NCI-H2171 (cell line): ENCODE measurements at regions not wholly inside any gene's neighbourhood (a gene's known extent, or its start where the extent isn't known, plus 50 kb on each side); places are given as distances from the start of the nearest gene placed in this dataset.

ENCODE experiments used
- DNase-seq: peaks from one replicate; lab custom pipeline; 2025; lab: John Stamatoyannopoulos, UW

DNA sequence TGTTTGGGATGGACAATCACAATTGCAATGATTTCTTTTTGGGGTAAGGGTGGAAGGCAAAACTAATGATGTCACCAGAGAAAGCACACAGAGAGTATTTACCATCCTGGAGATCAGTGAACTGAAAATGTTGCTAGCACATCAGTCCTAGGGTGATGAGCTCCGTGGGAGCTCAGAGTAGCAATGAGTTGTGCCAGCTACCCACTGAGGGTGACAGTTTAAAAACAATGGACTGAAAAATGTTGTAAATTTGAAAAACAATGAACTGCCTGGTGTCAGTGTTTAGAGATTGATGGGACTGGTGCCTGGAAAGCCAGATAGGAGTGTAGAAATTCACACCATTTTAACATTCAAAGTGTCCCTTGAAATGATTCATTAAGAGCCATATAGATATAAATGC lies 198.5 kb downstream of the ATP23 start:
- no peak for DNase-seq

DNA sequence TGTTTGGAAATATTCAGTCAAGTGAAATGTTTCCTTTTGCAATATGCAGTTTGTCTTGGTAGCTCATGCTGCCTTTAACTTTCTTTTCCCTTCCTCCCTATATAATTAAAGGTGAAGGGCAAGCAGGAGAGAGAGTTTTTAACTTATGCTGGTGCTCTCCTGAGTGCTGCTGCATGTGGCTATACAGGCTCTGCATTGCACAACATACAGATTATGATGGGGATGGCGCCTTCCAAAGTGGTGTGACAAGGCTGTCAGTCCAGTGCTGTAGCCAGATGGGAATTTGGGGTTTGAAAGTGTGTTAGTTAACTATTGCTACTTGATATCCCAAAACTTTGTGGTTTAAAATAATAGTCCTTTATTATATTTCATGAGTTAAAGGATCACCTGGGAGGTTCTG lies 199.0 kb downstream of the ATP23 start:
- no peak for DNase-seq

DNA sequence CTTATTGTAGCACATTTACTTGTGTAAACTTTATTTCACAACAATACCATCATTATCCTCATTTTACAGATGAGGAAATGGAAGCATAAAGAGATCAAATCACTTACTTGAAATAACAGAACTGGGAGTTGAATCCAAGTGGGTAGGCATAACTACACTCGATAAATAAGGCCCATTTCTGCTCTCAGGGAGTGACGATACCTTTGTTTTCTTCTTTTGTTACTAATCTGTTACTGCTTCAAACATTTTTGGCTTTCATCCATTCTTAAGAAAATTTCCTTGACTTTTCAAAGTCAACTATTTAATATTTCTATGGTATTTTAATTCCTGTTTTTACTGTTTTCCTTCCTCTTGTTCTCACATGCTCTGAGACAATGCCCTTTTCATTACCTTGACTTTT lies 201.6 kb downstream of the ATP23 start:
- DNase-seq: no peak

DNA sequence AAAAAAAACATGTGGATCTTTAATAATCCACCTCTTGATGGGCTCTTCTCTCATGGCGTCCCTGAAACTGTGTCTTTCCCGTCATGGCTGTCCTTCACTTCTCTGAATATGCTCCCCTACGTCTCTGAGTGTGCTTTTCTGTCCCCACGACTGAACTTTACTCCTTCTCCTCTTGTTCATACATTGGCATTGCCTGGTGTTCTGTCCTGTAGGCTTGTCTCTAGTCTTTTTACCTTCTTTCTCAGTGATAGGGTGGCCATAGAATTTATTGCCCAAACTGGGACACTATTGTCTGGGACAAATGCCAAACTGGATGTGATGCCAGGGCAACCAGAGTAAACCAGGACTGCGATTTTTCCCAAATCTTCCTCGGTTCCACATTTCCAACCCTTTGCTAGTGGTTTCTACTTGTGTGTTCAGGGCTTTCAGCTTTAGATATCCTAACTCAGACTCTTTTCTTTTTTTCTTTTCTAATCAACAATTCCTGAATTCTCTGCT lies 202.2 kb downstream of the ATP23 start:
- DNase-seq: no peak

DNA sequence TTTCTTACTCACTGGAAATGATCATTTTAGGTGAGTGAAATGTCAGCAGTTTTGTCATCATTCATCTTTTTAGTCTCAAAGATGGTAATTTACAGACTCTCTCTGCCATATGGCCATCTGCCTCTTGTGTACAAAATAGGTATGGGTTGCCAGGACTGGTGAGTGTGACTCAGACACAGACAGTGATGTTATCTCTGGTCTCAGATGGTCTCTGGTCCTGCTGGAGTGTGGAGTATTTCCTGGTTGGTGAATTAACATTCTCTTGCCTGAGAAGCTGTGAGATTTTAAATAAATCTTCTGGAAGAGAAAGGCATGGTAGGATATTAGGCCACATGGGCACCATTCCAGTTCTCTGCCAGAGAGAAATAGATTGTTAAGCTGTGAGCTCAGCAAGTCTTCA lies 207.0 kb downstream of the ATP23 start:
- peak; percentile 81 for DNase-seq

DNA sequence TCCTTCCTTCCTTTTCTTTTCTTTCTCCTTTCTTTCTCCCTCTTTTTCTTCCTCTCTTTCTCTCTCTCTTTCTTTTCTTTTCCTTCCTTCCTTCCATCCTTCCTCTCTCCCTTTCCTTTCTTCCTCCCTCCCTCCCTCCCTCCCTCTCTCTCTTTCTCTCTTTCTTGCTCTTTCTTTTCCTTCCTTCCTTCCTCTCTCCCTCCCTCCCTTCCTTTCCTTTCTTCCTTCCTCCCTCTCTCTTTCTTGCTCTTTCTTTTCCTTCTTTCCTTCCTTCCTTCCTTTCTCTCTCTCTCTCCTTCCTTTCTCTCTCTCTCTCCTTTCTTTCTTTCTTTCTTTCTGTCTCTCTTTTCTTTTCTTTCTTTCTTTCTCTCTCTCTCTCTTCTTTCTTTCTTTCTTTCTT lies 207.6 kb downstream of the ATP23 start:
- no peak for DNase-seq

DNA sequence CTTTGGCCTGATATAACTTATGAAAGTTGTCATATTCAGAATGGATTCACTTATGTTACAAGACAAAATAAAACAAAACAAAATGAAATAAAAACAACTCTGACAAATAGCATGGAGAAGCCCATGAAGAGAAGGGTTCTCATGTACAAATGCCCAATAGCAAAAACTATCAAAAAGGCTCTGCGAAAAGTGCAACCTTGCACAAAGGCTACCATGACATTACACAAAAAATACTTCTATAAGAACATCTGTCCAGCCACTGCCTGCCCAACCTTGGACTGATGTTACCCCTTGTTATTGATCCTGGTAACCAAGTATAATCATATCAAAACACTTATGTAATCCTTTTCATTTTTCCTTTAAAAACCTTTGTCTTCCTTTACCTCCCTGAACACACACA lies 213.0 kb downstream of the ATP23 start:
- DNase-seq: no peak

DNA sequence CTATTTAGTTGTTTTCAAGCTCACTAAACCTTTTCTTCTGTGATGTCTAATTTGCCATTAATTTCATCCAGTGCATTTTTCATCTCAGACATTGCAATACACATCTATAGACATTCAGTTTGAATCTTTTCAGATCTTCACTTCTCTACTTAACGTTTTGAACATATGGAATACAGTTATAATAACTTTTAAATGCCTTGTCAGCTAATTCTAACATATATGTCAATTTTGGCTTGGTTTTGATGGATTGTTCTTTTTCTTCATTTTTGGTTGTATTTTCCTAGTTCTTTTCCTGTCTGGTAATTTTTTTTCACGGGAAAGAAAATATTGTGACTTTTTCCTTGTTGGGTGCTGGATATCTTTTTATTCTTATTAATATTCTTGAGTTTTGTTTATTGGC lies 215.3 kb downstream of the ATP23 start:
- DNase-seq: no peak

DNA sequence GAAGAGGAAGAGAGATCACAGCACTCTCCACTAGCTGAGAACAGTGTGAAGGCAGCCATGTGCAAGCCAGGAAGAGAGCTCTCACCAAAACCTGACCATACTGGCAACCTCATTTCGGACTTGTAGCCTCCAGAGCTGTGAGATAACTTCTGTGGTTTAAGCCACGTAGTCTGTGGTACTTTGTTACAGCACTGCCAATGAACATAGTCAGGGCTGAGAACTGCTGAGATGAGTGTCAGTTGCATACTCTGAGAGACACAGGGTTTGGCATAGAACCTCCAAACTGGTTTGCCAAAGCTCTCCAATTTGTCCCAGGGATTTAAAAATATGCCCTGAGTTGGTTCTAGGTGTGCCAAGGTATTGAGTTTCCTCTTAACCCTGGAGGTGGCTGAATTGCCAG lies 218.6 kb downstream of the ATP23 start:
- DNase-seq: no peak

DNA sequence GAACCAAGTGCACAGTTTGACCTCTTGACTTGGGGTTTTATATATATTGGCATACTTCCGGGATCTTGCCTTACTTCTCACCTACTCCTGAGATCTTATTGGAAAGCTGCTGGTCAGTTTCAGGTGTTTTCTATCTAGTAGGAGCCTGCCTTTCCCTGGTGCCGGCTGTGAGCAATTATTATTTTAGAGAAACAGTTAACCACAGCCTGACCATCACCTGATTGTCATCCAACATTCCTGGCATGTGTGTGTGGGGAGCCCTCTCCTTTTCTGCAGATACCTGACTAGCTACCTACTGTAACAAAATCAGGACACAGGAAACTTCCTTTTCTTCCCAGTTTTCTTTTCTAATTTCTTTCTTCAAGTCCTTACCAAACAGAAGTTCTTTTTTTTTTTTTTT lies 220.4 kb downstream of the ATP23 start:
- DNase-seq: no peak

DNA sequence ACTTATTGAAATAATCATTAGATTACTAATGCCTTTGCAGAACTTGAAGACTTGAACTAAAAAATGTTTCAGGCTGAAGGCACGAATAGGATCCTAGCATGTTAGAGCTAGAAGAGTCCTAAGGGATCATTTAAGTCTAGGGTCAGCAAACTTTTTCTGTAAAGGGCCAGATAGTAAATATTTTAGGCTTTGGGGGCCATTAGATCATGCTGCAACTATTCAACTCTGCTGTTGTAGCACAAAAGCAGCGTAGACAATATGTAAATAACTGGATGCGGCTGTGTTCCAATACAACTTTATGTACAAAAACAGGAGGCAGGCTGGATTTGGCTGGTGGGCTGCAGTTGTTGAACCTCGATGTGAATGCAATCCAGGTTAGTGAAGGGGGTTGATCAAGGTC lies 221.7 kb downstream of the ATP23 start:
- DNase-seq: no peak

DNA sequence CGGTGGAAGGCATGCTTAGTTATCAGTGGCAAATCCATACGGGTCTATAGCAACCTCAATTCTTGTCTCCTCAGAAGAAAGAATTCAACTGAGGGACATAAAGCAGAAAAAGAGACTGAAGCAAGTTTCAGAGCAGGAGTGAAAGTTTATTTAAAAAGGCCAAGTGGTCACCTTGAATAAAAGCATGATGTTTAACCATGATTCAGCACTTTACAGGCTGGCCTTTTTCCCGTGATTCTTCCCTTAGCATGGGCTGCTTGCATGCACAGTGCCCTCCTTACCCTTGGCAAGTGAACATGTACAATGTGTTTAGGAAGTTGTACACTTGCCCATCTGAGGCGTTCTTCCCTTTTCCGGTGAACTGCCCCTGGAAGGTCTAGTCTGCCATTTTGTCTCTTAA lies 225.3 kb downstream of the ATP23 start:
- no peak for DNase-seq

DNA sequence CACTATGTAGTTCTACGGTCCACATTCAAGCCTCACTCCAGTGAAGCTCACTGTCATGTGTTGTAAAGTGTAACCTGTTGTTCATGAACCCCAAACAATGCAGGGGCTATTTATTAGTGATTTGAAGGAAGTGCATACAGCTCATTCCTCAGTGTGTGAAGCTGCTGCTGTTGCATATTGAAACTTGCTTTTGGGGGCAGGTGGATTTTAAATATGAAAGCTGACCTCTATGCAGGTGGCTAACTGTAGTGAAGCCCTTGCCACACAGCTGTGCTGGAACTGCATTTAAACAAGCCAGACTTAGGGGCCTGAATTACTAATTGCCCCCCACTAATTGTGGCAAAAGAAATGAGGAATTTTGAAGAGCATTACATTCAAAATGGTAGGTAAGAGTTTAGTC lies 226.3 kb downstream of the ATP23 start:
- DNase-seq: no peak

DNA sequence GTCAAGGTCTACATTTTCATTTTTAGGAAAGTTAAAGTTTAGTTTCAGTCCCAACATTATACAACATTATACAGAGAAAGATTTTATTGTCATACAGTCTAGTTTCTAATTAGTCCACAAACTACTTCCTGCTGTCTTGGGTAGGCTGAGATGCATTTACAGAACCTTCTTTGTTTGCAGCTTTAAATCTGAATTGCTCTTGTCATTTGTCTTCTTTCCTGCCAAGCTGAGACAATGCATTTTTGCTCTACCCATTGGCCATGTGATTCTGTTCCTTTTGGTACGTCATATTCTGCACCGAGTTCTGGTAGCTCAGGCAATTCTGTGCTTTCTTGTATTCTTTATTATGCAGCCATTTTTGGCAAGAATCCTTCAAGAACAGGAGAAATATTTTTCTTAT lies 228.5 kb downstream of the ATP23 start:
- no peak for DNase-seq

DNA sequence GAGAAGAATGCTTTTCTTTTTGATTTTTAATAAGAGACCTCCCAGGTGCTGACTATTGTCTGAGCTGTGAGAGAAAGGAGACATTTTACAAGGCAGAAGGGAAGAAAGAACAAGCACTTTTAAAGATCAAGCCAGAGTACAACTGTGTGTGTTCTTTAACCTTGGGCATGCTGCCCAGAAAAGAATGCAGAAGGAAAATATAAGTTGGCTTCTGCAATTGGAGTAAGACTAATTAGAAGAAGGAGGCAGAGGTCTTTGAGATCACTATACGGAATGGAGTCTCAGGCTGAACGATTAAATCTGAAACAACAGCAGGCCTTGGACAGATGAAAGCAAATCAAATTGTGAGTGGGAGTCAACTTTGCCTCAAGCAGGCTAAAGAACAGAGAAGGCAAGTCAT lies 230.5 kb downstream of the ATP23 start:
- no peak for DNase-seq

DNA sequence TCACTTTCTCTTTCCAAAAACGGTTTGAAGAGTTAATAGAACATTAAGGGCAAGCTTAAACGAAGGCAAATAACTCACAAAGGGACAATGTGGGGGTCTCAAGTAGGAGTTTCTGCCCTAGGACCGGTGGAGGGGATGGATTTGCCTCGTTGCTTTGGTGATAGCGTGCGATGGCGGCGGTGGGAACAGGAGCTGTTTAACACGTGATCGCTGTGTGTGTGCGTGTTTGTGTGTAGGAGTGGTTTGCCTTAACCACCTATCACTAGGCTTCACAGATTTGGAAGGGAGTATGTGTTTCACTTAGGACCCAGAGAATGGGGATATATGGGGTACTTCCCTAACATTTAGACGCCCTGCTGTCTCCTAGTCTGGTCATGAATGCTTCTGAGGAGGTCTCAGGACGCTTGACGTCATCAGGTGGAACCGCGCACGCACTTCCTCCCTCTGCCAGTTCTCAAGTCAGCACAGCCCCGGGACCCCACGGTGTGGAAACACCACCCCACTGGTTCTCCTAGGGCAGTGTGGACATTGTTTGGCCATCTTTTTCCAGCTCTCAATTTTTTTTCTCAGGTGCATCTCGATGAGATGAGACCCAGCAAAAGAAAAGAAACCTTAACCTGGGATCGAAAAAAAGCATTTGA lies 231.2 kb downstream of the ATP23 start:
- DNase-seq: no peak

DNA sequence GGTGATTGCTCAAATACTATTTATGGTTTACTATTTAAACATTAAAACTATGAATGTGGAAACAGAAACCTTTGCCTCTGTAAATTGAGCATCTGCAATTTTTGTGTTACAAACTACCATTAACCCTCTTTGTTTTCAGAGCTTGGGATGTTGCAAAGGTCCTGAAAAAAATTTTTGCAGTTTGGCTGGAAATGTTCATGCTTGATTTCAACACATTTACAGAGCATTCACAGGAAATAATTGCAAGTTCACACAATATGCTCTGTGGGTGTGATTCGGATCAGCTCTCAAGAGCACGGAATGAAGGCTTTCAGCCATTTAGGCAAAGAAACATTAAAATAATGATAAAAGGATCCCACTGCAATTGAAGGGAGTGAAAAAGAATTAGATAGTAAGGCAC lies 232.9 kb downstream of the ATP23 start:
- DNase-seq: no peak

DNA sequence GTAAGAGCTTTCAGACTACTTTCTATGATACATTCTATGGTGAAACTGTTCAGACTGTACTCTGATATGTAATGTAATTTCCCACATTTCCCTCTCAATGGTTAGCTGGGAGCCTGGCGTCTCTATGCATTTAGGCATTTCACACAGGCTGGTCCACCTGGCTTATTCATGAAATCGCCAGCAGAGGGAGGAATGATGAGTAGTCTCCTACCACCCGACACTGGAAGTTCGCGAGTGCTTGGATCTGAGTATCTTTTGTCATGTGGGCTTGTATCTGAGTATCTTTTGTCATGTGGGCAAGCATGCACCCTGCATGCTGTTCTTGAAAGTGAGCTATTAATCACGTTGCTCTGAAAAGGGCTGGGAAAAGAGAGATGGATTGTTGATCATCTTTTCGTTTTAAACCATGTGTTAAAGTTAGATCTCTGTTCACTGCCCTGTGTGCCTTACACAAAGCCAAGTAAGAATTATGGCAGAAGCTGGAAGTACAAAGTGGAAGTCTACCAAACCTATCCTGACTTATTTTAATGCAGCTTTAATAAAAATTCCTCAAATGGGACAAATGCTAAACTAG lies 235.0 kb downstream of the ATP23 start:
- no peak for DNase-seq

DNA sequence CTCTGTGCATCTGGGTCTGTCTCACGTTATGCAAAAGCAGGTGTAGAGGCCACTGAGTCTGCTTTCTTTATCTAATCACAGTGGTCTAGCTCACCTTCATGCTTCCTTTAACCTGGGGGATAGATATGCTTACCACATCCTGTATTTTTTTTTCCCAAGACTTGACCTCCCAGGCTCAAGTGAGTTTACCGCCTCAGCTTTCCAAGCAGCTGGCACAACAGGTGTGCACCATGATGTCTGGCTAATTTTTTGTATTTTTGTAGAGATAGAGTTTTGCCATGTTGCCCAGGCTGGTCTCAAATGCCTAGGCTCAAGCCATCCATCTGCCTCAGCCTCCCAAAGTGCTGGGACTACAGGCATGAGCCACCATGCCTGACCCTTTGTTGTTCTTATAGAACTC lies 236.0 kb downstream of the ATP23 start:
- peak; percentile 61 for DNase-seq

DNA sequence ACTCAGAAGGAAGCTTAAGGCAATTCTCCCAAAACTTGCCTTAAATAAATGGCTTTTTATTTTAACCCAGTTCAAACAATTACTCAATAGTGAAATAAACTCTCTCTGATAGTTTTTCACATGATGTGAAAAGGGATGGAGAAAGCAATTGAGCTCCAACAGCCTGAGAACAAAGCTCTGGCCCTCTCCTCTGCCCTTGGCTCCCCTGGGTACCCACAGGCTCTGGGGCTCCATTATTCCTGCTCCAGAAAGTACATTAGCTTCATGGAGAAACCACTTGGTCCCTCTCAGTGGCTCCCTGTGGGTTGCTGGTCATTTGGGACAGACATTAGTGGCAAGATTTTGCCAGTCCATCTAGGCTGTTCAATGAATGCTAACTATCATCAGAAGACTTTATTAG lies 242.8 kb downstream of the ATP23 start:
- no peak for DNase-seq

DNA sequence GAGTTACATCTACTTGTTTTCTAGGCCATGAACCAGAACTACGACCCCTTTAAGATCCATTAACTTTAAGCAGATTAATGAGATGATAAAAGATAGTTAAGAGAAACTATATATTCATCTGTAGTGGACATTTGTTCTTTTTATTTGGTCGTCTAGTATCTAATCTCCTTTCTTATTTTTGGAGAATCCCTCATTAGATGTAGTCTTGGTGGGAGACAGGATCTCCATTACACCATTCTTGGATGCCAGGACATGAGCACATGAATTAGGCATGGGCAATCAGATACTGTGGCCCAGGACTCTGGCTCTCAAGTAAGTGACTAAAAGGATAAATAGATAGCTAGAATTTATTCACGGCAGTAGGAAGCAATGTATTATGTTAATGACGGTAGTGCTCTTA lies 245.0 kb downstream of the ATP23 start:
- DNase-seq: no peak

DNA sequence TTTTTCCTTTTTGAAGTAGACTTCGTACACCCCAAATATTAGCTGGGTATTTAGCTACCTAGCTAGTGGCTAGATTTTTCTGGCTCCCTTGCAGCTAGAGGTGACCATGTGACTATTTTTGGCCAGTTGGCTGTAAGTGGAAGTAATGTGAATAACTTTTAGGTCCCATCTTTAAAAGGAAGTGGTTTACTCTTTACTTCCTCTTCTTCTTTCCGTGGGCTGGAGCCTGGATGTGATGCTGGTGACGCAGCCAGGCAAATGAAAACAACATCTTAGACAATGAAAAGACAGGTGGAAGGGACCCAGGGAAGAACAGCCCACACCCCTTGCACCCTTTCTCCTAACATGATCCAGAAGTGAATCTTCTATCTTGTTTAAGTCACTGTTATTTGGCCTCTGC lies 245.5 kb downstream of the ATP23 start:
- DNase-seq: no peak

DNA sequence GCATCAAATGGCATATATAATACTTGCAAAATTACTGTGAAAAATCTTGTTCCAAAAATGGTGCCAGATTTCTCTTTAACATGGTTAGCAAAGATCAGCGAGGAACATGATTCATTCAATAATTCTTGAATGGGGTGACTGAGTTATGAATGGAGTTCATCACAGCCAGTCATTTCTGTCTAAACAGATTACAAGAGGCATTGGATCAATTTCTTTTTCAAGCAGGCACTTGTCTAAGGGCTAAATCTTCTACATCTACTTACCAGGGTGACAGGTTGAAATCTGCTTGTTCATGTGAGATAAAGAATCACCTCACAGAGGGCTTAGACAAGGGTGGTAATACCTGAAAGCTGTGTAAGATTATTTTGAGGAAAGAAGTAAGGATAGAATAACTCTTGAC lies 247.7 kb downstream of the ATP23 start:
- DNase-seq: no peak

DNA sequence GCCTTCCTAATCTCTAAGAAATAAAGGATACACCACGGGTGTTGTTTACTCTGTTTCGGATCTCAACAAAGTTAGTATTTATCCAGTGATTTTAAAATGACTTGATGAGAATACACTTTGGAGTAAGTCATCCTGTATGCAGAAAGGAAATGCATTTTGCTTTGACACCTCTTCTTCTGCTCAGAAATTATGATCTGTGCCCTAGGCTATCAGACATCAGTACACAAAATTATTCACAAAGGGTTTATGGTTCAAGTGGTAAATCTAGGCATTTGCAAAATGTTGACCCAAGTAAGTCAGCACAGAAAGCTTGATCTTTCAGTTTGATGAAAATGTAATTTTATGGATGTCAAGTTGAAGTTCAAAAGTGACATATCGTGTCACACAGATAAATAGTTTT lies 248.5 kb downstream of the ATP23 start:
- DNase-seq: no peak
